HepG2 (cell line): ENCODE measurements at regions not wholly inside any gene's neighbourhood (a gene's known extent, or its start where the extent isn't known, plus 50 kb on each side); places are given as distances from the start of the nearest gene placed in this dataset.
A peak's percentile ranks its signal among the peaks of the same experiment; 100 is the strongest.

Experiments used
- ATAC-seq: fragments of 200-7000 bp; cut with Tn5 transposase; 3 replicates; pipeline ENCODE4 v1.9.1; 2020; ENCODE audit warnings: mild to moderate bottlenecking, moderate library complexity
- BruUV-seq: library from RNA; stranded (reverse); fragments of 400-500 nt; replicated peaks from 2 replicates; lab custom pipeline; 2021; lab: Mats Ljungman, UMichigan
- CTCF ChIA-PET: fragments of 300-600 bp; formaldehyde crosslinking; extraction: SDS; loops from one replicate; lab custom pipeline; 2021; ENCODE audit warnings: low total read pairs, inconsistent platforms, low intra/inter-chr PET ratio; lab: Yijun Ruan, JAX
- POLR2A ChIA-PET: fragments of 350-600 bp; sonication (Branson Sonifier 250); formaldehyde crosslinking; loops from one replicate; lab custom pipeline; 2020; ENCODE audit warnings: antibody characterized with exemption, inconsistent platforms; lab: Yijun Ruan, JAX
- DNase-seq: peaks from one replicate; pipeline ENCODE4 v3.0.0-alpha.2; 2015; ENCODE audit warnings: low spot score
- FAIRE-seq: peaks from 3 replicates; lab custom pipeline; 2011; peaks lifted over from hg19 to GRCh38; lab: Jason Lieb, UNC
- H2AFZ ChIP-seq: one replicate; pipeline ENCODE4 v1.6.1; 2011; ENCODE audit warnings: low read length, inconsistent platforms
- H3K27ac ChIP-seq: fragments of 300-600 bp; 3 replicates; pipeline ENCODE4 v1.8.0; 2011; ENCODE audit warnings: mixed run types, mild to moderate bottlenecking, mixed read lengths, low read length, inconsistent platforms; ENCODE audit not compliant: insufficient read depth; ENCODE audit errors: extremely low read length
- H3K27me3 ChIP-seq, 2 experiments: fragments of 200-600 bp in 1 of 2; 2 replicates in 1 of 2; 3 replicates in 1 of 2; pipeline versions ENCODE4 v1.6.0 to v1.8.0; 2011; ENCODE audit warnings: low read length in 2 of 2, mild to moderate bottlenecking in 2 of 2, moderate library complexity in 2 of 2, inconsistent platforms in 1 of 2; ENCODE audit not compliant: insufficient read depth in 2 of 2, control insufficient read depth in 1 of 2
- H3K36me3 ChIP-seq, 2 experiments: fragments of 200-600 bp in 1 of 2; replicated peaks in 1 of 2; 2 replicates in 1 of 2; 3 replicates in 1 of 2; pipeline versions ENCODE4 v1.5.1 to v1.8.0; 2011; ENCODE audit warnings: low read length in 2 of 2, inconsistent platforms in 1 of 2; ENCODE audit not compliant: insufficient read depth in 2 of 2, control insufficient read depth in 1 of 2
- H3K4me1 ChIP-seq: 2 replicates; pipeline ENCODE4 v1.5.1; 2012; ENCODE audit warnings: low read length, inconsistent platforms; ENCODE audit not compliant: insufficient read depth
- H3K4me2 ChIP-seq: 2 replicates; pipeline ENCODE4 v1.6.0; 2011; ENCODE audit warnings: low read depth, low read length, inconsistent platforms
- H3K4me3 ChIP-seq, 3 experiments: fragments of 200-600 bp in 1 of 3; sonication (generic), shearing (Covaris generic) in 1 of 3; replicated peaks in 1 of 3; 2 replicates each; pipeline ENCODE4 v1.5.1; 2011 to 2016; ENCODE audit warnings: low read length in 3 of 3, inconsistent platforms in 2 of 3, low read depth in 2 of 3, mild to moderate bottlenecking in 2 of 3, control low read depth in 1 of 3, mixed read lengths in 1 of 3; ENCODE audit not compliant: insufficient read depth in 1 of 3
- H3K79me2 ChIP-seq: one replicate; pipeline ENCODE4 v1.6.1; 2011; ENCODE audit warnings: low read length, inconsistent platforms; ENCODE audit not compliant: insufficient read depth
- H3K9ac ChIP-seq: 2 replicates; pipeline ENCODE4 v1.6.0; 2011; ENCODE audit warnings: mild to moderate bottlenecking, low read depth, low read length, inconsistent platforms; ENCODE audit not compliant: insufficient read depth
- H3K9me3 ChIP-seq: 2 replicates; pipeline ENCODE4 v1.5.1; 2012; ENCODE audit warnings: mild to moderate bottlenecking, low read length
- H4K20me1 ChIP-seq: 2 replicates; pipeline ENCODE4 v1.6.0; 2011; ENCODE audit warnings: inconsistent platforms, mild to moderate bottlenecking, low read length, moderate library complexity; ENCODE audit not compliant: insufficient read depth
- ARNTL ChIP-seq: sonication (generic); formaldehyde crosslinking; IDR thresholded peaks from 2 replicates; pipeline ENCODE4 v1.4.0; 2020; ENCODE audit warnings: mild to moderate bottlenecking, missing genetic modification reagents
- BCL6 ChIP-seq: IDR thresholded peaks from 2 replicates; pipeline ENCODE4 v1.6.1; 2016; ENCODE audit warnings: missing genetic modification reagents, missing compliant biosample characterization
- MTA3 ChIP-seq: sonication (generic); formaldehyde crosslinking; IDR thresholded peaks from 2 replicates; pipeline ENCODE4 v1.4.0; 2020; ENCODE audit warnings: missing genetic modification reagents
- RBAK ChIP-seq: sonication (generic); formaldehyde crosslinking; IDR thresholded peaks from 2 replicates; pipeline ENCODE4 v1.5.1; 2020; ENCODE audit warnings: mild to moderate bottlenecking, missing genetic modification reagents
- RCOR2 ChIP-seq: IDR thresholded peaks from 2 replicates; pipeline ENCODE4 v1.6.1; 2016; ENCODE audit warnings: missing biosample characterization, missing genetic modification reagents
- RFX5 ChIP-seq: IDR thresholded peaks from 2 replicates; pipeline ENCODE4 v1.6.1; 2011; ENCODE audit warnings: low read depth, low read length, improper control_type of control experiment
- ZFX ChIP-seq: sonication (generic); formaldehyde crosslinking; IDR thresholded peaks from 2 replicates; pipeline ENCODE4 v1.4.0; 2020; ENCODE audit warnings: mild to moderate bottlenecking, low read depth, missing genetic modification reagents, moderate library complexity
- ZNF17 ChIP-seq: sonication (generic); formaldehyde crosslinking; IDR thresholded peaks from 2 replicates; pipeline ENCODE4 v1.5.0; 2020; ENCODE audit warnings: mild to moderate bottlenecking, missing genetic modification reagents
- ZNF256 ChIP-seq: sonication (generic); formaldehyde crosslinking; conservative IDR thresholded peaks from 2 replicates; pipeline ENCODE4 v1.4.0; 2020; ENCODE audit warnings: missing genetic modification reagents
- ZNF460 ChIP-seq: sonication (generic); formaldehyde crosslinking; IDR thresholded peaks from 2 replicates; pipeline ENCODE4 v1.5.1; 2020; ENCODE audit warnings: missing genetic modification reagents, mild to moderate bottlenecking, borderline replicate concordance
- ZNF552 ChIP-seq: sonication (generic); formaldehyde crosslinking; IDR thresholded peaks from 2 replicates; pipeline ENCODE4 v1.9.0; 2022; ENCODE audit warnings: missing genetic modification reagents, mild to moderate bottlenecking, borderline replicate concordance
- ZNF713 ChIP-seq: sonication (generic); formaldehyde crosslinking; IDR thresholded peaks from 2 replicates; pipeline ENCODE4 v1.4.0; 2020; ENCODE audit warnings: mild to moderate bottlenecking, missing genetic modification reagents
- ZZZ3 ChIP-seq: sonication (generic); formaldehyde crosslinking; IDR thresholded peaks from 2 replicates; pipeline ENCODE4 v1.4.0; 2020; ENCODE audit warnings: missing genetic modification reagents, mild to moderate bottlenecking, borderline replicate concordance
- WGBS: methylation state at CpG from one replicate; pipeline ENCODE4 v1.1.6; 2017; ENCODE audit warnings: low lambda C conversion rate; 5-methylcytosine and 5-hydroxymethylcytosine counted together
- in situ Hi-C: cut with HindIII; loops from 2 replicates; pipeline ENCODE4 v1.10.0; 2017; ENCODE audit warnings: low pct_unique_long_range_greater_than_20kb; ENCODE audit not compliant: extremely low pct_ligation_motif_present
- intact Hi-C: fragments of 100-400 bp; cut with micrococcal nuclease; formaldehyde crosslinking; loops from one replicate; pipeline ENCODE4 v1.10.0; 2022; ENCODE audit not compliant: unreplicated experiment
- TF ChIP-seq, protein P1 (sequence below): sonication (generic); formaldehyde crosslinking; IDR thresholded peaks from 2 replicates; pipeline ENCODE4 v1.5.1; 2020; ENCODE audit warnings: missing genetic modification reagents, mild to moderate bottlenecking, borderline replicate concordance
- TF ChIP-seq, protein P2 (sequence below): sonication (generic); formaldehyde crosslinking; IDR thresholded peaks from 2 replicates; pipeline ENCODE4 v1.5.0; 2020; ENCODE audit warnings: missing genetic modification reagents
- TF ChIP-seq, protein P3 (sequence below), 2 experiments: sonication (generic) in 1 of 2; formaldehyde crosslinking in 1 of 2; IDR thresholded peaks; 2 replicates each; pipeline versions ENCODE4 v1.4.0 to v1.6.1; 2016 to 2020; ENCODE audit warnings: borderline replicate concordance in 1 of 2, low read depth in 1 of 2, mild to moderate bottlenecking in 1 of 2, missing genetic modification reagents in 1 of 2

DNA sequence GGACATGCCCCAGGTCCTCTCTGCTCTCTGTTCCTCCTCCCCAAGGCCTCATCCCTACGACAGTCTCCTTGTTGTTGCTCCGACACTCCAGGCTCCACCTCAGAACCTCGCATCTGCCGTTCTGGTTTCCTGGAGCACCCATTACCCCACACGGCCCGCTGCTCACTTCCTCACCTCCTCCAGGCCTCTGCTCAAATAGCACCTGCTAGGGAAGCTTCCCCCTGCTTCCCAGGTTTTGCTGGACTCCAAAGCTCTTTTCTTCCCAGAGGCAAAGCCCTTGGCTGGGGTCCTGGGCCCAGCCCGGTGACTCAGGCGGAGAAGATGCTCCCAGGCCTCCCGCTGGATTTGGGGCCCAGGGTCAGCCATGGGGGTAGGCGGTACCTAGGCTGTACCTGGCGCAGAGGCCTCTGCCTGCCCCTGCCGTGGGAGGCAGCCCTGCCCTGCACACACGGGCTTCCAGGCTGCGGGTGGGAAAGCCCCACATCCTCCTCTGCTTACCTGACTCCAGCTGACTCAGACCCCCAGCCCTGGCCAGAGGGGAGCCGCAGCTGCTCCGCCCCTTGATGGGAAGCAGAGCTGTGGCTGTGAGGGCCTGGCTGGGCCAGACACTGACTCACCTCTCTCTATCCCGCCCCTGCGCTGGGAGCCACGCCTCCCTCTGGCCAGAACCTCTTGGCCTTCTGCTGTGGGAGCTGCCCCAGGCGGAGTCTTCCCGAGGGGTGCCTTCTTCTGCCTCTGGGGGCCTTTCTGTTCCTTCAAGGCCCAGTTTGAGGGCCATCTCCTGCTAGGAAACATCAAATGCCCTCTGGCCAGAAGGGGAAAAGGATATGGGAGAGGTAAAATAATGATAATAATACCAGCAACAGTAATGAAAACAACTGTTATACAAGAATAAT is 130.5 kb downstream of the CEBPB start:
- Histone ChIP-seq H3K4me3 (peak overlapping the region; percentile 54 to 87 (median 62)), H3K4me2 (peak overlapping the region; percentile 96), H3K27me3 (no peaks in the 10 kb centered on the region; a peak in 2 of 5 replicates), H3K4me1 (peaks cover 56% of the 10 kb centered on the region), H3K27ac (peak overlapping the region; percentile 11), H3K79me2 (peaks cover 3% of the 10 kb centered on the region), H2AFZ (no peak overlapping the region), H4K20me1 (no peaks in the 10 kb centered on the region), H3K9ac (peak overlapping the region; percentile 73), H3K9me3 (no peaks in the 10 kb centered on the region), H3K36me3 (no peaks in the 10 kb centered on the region)
- 3% methylated on average over 21 of the region's 21 CpGs for WGBS
- TSS peak; percentile 76 for BruUV-seq
- in situ Hi-C loops (no loop called here), intact Hi-C loops (loop anchor here (1.0 to 2.0 kb wide), 3 partner anchors 8 to 14 kb away; no protein-coding TSS in a partner anchor)
- DNase-seq (peak; percentile 85), ATAC-seq (peak; percentile 95), FAIRE-seq (peak; percentile 37)
- ChIA-PET POLR2A (interaction anchor here (0.7 to 7.2 kb wide), 39 partner anchors 9 to 149 kb away, joined by 3 to 164 read pairs (median 6); partner anchors contain the start of gene CEBPB), CTCF (no interaction called here)
- TF ChIP-seq MTA3 (peak; percentile 28; the same call in 1 of the 2 replicates), ARNTL (peak; percentile 85), RBAK (CRISPR knock-in tag) (peak; percentile 76; the same call in 1 of the 2 replicates), ZNF460 (CRISPR knock-in tag) (no peak; the same call in 1 of the 2 replicates), ZNF552 (CRISPR knock-in tag) (no peak; the same call in 1 of the 2 replicates), ZZZ3 (CRISPR knock-in tag) (peak; percentile 96), ZNF256 (CRISPR knock-in tag) (no peak; the same call in 1 of the 2 replicates), ZFX (CRISPR knock-in tag) (peak; percentile 99), ZNF713 (CRISPR knock-in tag) (peak; percentile 40; the same call in 1 of the 2 replicates), RFX5 (peak; percentile 68; the same call in 1 of the 2 replicates), RCOR2 (no peak), ZNF17 (CRISPR knock-in tag) (no peak), BCL6 (peak; percentile 64; the same call in 1 of the 2 replicates)
- TF ChIP-seq, protein P1, sequence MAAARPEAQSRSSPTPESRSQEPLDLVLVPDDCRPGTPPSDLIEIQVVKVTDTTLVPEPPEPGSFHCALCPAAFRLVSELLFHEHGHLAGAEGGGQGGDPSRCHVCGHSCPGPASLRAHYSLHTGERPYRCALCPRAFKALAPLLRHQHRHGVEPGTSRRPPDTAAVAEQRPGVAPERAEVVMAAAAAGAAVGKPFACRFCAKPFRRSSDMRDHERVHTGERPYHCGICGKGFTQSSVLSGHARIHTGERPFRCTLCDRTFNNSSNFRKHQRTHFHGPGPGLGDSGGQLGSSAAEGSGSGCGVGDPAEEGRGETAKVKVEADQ (CRISPR knock-in tag), result peak; percentile 94
- TF ChIP-seq, protein P2, sequence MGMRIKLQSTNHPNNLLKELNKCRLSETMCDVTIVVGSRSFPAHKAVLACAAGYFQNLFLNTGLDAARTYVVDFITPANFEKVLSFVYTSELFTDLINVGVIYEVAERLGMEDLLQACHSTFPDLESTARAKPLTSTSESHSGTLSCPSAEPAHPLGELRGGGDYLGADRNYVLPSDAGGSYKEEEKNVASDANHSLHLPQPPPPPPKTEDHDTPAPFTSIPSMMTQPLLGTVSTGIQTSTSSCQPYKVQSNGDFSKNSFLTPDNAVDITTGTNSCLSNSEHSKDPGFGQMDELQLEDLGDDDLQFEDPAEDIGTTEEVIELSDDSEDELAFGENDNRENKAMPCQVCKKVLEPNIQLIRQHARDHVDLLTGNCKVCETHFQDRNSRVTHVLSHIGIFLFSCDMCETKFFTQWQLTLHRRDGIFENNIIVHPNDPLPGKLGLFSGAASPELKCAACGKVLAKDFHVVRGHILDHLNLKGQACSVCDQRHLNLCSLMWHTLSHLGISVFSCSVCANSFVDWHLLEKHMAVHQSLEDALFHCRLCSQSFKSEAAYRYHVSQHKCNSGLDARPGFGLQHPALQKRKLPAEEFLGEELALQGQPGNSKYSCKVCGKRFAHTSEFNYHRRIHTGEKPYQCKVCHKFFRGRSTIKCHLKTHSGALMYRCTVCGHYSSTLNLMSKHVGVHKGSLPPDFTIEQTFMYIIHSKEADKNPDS (CRISPR knock-in tag), result peak; percentile 88; the same call in 1 of the 2 replicates
- TF ChIP-seq, protein P3, sequence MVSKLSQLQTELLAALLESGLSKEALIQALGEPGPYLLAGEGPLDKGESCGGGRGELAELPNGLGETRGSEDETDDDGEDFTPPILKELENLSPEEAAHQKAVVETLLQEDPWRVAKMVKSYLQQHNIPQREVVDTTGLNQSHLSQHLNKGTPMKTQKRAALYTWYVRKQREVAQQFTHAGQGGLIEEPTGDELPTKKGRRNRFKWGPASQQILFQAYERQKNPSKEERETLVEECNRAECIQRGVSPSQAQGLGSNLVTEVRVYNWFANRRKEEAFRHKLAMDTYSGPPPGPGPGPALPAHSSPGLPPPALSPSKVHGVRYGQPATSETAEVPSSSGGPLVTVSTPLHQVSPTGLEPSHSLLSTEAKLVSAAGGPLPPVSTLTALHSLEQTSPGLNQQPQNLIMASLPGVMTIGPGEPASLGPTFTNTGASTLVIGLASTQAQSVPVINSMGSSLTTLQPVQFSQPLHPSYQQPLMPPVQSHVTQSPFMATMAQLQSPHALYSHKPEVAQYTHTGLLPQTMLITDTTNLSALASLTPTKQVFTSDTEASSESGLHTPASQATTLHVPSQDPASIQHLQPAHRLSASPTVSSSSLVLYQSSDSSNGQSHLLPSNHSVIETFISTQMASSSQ (IDR thresholded peaks at IDR 0.05; ENCODE audit: low read depth), result no peak
- TF ChIP-seq, protein P3 (CRISPR knock-in tag; IDR thresholded peaks at IDR 0.05; ENCODE audit: borderline replicate concordance), result peak; percentile 69
